B cell (primary cell): ENCODE measurements at regions not wholly inside any gene's neighbourhood (a gene's known extent, or its start where the extent isn't known, plus 50 kb on each side); places are given as distances from the start of the nearest gene placed in this dataset.
"Not testable (repeated sequence)": the region's sequence is repeated elsewhere in the genome, so short reads cannot be mapped to it uniquely, and the experiment has no call there.

Experiments
- ATAC-seq: fragments of 200-7000 bp; cut with Tn5 transposase; one replicate; pipeline ENCODE4 v1.10.0; 2021; ENCODE audit warnings: low read depth, mild to moderate bottlenecking, moderate number of reproducible peaks, moderate library complexity
- CTCF ChIA-PET: fragments of 350-600 bp; sonication (Branson Sonifier 250); formaldehyde crosslinking; loops from one replicate; lab custom pipeline; 2021; ENCODE audit warnings: antibody characterized with exemption, inconsistent platforms; lab: Charles Lee
- POLR2A ChIA-PET: fragments of 350-600 bp; sonication (Branson Sonifier 250); formaldehyde crosslinking; loops from one replicate; lab custom pipeline; 2021; ENCODE audit warnings: antibody characterized with exemption; lab: Charles Lee
- DNase-seq: peaks from one replicate; pipeline ENCODE4 v3.0.0; 2013
- H2AFZ ChIP-seq: 2 replicates; pipeline ENCODE4 v1.6.1; 2012; ENCODE audit warnings: mild to moderate bottlenecking, low read depth, low read length; ENCODE audit not compliant: insufficient read depth, poor library complexity, severe bottlenecking
- H3K27ac ChIP-seq, 2 donors: 1 replicate in 1 of 2; 2 replicates in 1 of 2; pipeline ENCODE4 v1.5.1; 2012 to 2013; ENCODE audit warnings: low read length in 2 of 2, mild to moderate bottlenecking in 2 of 2, moderate library complexity in 1 of 2
- H3K27me3 ChIP-seq, 4 experiments: fragments of 200-600 bp in 1 of 4; sonication (generic) in 1 of 4; replicated peaks in 1 of 4; 1 replicate in 2 of 4; 2 replicates in 2 of 4; pipeline versions ENCODE4 v1.6.1 to v1.7.0; 2013 to 2016; ENCODE audit warnings: low read length in 3 of 4, mild to moderate bottlenecking in 2 of 4, mixed read lengths in 1 of 4, moderate library complexity in 1 of 4; ENCODE audit not compliant: insufficient read depth in 4 of 4, control insufficient read depth in 3 of 4; ENCODE audit errors: control extremely low read depth in 1 of 4
- H3K36me3 ChIP-seq, 2 experiments: replicated peaks in 1 of 2; 1 replicate in 1 of 2; 2 replicates in 1 of 2; pipeline versions ENCODE4 v1.6.1 to v1.7.1; 2013; ENCODE audit warnings: low read length in 1 of 2; ENCODE audit not compliant: insufficient read depth in 2 of 2, control insufficient read depth in 1 of 2; ENCODE audit errors: control extremely low read depth in 1 of 2, extremely low read depth in 1 of 2
- H3K4me1 ChIP-seq, 2 donors: fragments of 200-600 bp in 1 of 2; sonication (generic) in 1 of 2; 1 replicate in 1 of 2; 2 replicates in 1 of 2; pipeline versions ENCODE4 v1.5.1 to v1.6.1; 2013 to 2017; ENCODE audit warnings: low read length in 2 of 2; ENCODE audit not compliant: control insufficient read depth in 2 of 2, insufficient read depth in 2 of 2
- H3K4me2 ChIP-seq: replicated peaks from 2 replicates; pipeline ENCODE3; 2012; ENCODE audit warnings: mild to moderate bottlenecking, low read depth, low read length; ENCODE audit not compliant: poor library complexity, severe bottlenecking
- H3K4me3 ChIP-seq, 5 experiments: fragments of 200-600 bp in 1 of 5; sonication (generic) in 1 of 5; 1 replicate in 3 of 5; 2 replicates in 2 of 5; pipeline versions ENCODE4 v1.5.1 to v1.7.0; 2011 to 2016; ENCODE audit warnings: low read length in 4 of 5, mild to moderate bottlenecking in 4 of 5, low read depth in 2 of 5, control low read depth in 1 of 5, moderate library complexity in 1 of 5; ENCODE audit not compliant: insufficient read depth in 1 of 5; ENCODE audit errors: control extremely low read depth in 1 of 5, extremely low read depth in 1 of 5
- H3K79me2 ChIP-seq: fragments of 200-600 bp; sonication (generic); one replicate; pipeline ENCODE4 v1.6.0; 2016; ENCODE audit warnings: low read length; ENCODE audit not compliant: control insufficient read depth, insufficient read depth
- H3K9ac ChIP-seq: fragments of 200-600 bp; sonication (generic); 2 replicates; pipeline ENCODE4 v1.6.1; 2017; ENCODE audit warnings: mild to moderate bottlenecking, low read length, moderate library complexity
- H3K9me3 ChIP-seq, 3 donors: one replicate each; pipeline versions ENCODE4 v1.6.1 to v1.7.1; 2013; ENCODE audit warnings: low read length in 2 of 3; ENCODE audit not compliant: control insufficient read depth in 2 of 3, insufficient read depth in 1 of 3; ENCODE audit errors: control extremely low read depth in 1 of 3
- H4K20me1 ChIP-seq: 2 replicates; pipeline ENCODE4 v1.6.0; 2012; ENCODE audit warnings: mild to moderate bottlenecking, low read length; ENCODE audit not compliant: insufficient read depth, control insufficient read depth, poor library complexity, severe bottlenecking
- H3K27ac Mint-ChIP-seq: one replicate; pipeline ENCODE4 v1.8.0; 2021; ENCODE audit warnings: mixed read lengths
- H3K27me3 Mint-ChIP-seq: one replicate; pipeline ENCODE4 v1.8.0; 2021; ENCODE audit warnings: mixed read lengths
- H3K4me1 Mint-ChIP-seq: one replicate; pipeline ENCODE4 v1.8.0; 2021; ENCODE audit warnings: mixed read lengths
- H3K4me3 Mint-ChIP-seq: one replicate; pipeline ENCODE4 v1.8.0; 2021; ENCODE audit warnings: mixed read lengths
- H3K9me3 Mint-ChIP-seq: one replicate; pipeline ENCODE4 v1.8.0; 2022; ENCODE audit warnings: mixed read lengths; ENCODE audit not compliant: insufficient read depth
- EZH2 ChIP-seq: IDR thresholded peaks from 2 replicates; pipeline ENCODE4 v1.6.1; 2012; ENCODE audit warnings: borderline replicate concordance, low read depth, mild to moderate bottlenecking, moderate library complexity, low read length; ENCODE audit not compliant: insufficient read depth, poor library complexity, severe bottlenecking
- WGBS: methylation state at CpG from one replicate; pipeline ENCODE4 v1.1.5; 2013; ENCODE audit warnings: missing lambda C conversion rate; ENCODE audit not compliant: insufficient coverage; 5-methylcytosine and 5-hydroxymethylcytosine counted together
- intact Hi-C: fragments of 100-400 bp; cut with micrococcal nuclease; formaldehyde crosslinking; loops from one replicate; pipeline ENCODE4 v1.10.0; 2022
- TF ChIP-seq, protein P1 (sequence below): fragments of 200-600 bp; IDR thresholded peaks from one replicate; pipeline ENCODE4 v1.8.0; 2022; ENCODE audit warnings: antibody characterized with exemption, mild to moderate bottlenecking

DNA sequence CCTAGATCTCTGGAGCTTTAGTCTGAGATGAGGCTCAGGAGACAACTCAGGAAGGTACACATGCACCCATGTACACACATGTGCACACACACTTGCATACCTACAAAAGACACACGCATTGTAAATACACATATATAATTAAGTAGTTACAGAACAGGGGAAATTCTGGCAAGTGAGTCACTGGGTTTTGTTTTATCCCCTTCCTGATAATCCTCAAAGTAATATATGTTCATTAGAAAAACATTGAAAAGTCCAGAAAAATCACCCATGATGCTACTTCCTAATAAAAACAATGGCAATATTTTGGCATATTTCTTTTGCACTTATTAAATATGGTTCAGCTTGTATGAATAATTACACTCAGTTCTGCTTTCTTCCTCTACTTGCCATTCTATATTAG lies 115.3 kb upstream of the ECI2 start:
- intact Hi-C loops, result no loop called here
- no peaks in the 10 kb centered on the region for H3K79me2 ChIP-seq
- H3K27me3 ChIP-seq, result no peaks in the 10 kb centered on the region
- H3K4me1 ChIP-seq, result no peaks in the 10 kb centered on the region
- H3K27ac ChIP-seq, result no peak overlapping the region
- H3K4me2 ChIP-seq, result no peak overlapping the region
- H3K9me3 ChIP-seq, result no peaks in the 10 kb centered on the region
- no peaks in the 10 kb centered on the region for H3K4me1 Mint-ChIP-seq
- peaks cover 20% of the 10 kb centered on the region for H3K27me3 Mint-ChIP-seq
- no peak overlapping the region for H2AFZ ChIP-seq
- DNase-seq (no peak), ATAC-seq (no peak)
- WGBS, result no CpG with 5 or more reads among the region's 1 CpG
- no peaks in the 10 kb centered on the region for H3K36me3 ChIP-seq
- CTCF ChIA-PET, result no interaction called here
- H3K4me3 Mint-ChIP-seq, result no peak overlapping the region
- H4K20me1 ChIP-seq, result no peaks in the 10 kb centered on the region
- no peak overlapping the region for H3K27ac Mint-ChIP-seq
- H3K4me3 ChIP-seq, result no peak overlapping the region
- H3K9me3 Mint-ChIP-seq, result peaks cover 2% of the 10 kb centered on the region
- TF ChIP-seq, protein P1, sequence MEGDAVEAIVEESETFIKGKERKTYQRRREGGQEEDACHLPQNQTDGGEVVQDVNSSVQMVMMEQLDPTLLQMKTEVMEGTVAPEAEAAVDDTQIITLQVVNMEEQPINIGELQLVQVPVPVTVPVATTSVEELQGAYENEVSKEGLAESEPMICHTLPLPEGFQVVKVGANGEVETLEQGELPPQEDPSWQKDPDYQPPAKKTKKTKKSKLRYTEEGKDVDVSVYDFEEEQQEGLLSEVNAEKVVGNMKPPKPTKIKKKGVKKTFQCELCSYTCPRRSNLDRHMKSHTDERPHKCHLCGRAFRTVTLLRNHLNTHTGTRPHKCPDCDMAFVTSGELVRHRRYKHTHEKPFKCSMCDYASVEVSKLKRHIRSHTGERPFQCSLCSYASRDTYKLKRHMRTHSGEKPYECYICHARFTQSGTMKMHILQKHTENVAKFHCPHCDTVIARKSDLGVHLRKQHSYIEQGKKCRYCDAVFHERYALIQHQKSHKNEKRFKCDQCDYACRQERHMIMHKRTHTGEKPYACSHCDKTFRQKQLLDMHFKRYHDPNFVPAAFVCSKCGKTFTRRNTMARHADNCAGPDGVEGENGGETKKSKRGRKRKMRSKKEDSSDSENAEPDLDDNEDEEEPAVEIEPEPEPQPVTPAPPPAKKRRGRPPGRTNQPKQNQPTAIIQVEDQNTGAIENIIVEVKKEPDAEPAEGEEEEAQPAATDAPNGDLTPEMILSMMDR, result no peak
- TF ChIP-seq EZH2, result no peak
- POLR2A ChIA-PET, result no interaction called here
- H3K9ac ChIP-seq, result no peak overlapping the region

DNA sequence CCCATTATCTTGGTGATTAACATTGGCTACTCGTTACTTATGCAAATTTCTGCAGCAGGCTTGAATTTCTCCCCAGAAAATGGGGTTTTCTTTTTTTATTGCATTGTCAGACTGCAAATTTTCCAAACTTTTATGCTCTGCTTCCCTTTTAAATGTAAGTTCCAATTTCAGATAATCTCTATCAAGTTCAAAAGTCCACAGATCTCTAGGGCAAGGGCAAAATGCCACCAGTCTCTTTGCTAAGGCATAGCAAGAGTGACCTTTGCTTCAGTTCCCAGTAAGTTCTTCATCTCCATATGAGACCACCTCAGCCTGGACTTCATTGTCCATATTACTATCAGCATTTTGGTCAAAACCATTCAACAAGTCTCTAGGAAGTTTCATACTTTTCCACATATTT lies 108.5 kb upstream of the ECI2 start:
- H3K4me2 ChIP-seq, H3K36me3 ChIP-seq, POLR2A ChIA-PET, ATAC-seq, H3K4me1 ChIP-seq, H3K27ac Mint-ChIP-seq, H3K27ac ChIP-seq, intact Hi-C loops, H3K27me3 Mint-ChIP-seq, H3K4me3 Mint-ChIP-seq, H3K79me2 ChIP-seq, H3K4me3 ChIP-seq, H3K9ac ChIP-seq, DNase-seq, CTCF ChIA-PET, H4K20me1 ChIP-seq, H2AFZ ChIP-seq, H3K4me1 Mint-ChIP-seq, H3K27me3 ChIP-seq: not testable (repeated sequence)
- WGBS, result 50% methylated on average over 1 of the region's 1 CpG
- peaks cover 15% of the 10 kb centered on the region for H3K9me3 Mint-ChIP-seq
- peaks cover 0 to 14% (median 0%) of the 10 kb centered on the region in 3 donors for H3K9me3 ChIP-seq
